ENCODE measurements at regions not wholly inside any gene's neighbourhood (a gene's known extent, or its start where the extent isn't known, plus 50 kb on each side); places are given as distances from the start of the nearest gene placed in this dataset.

DNA sequence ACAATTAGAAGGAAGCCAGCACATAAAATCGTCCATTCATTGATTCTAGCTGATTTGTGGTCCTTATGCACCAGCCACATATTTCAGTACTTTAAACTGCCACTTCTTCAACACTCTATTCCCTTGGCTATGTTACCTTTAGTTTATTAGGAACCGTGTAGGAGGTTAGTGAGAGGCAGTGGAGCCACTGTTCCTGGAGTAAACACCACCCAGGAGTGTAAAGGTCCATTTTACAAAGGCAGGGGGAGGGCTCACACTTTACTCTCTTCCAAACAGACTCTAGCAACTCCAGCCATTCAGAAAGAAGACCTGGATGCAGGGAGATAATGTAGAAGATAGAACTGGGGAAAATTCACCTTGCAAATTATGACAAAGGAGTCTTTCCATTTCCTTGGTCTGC, 170.2 kb upstream of the RPS23 start:
- H3K4me1 ChIP-seq: peaks cover 0 to 27% (median 17%) of the 10 kb centered on the region in 4 donors
- TF ChIP-seq EP300 (IDR thresholded peaks at IDR 0.05) (no peak), POLR2AphosphoS5 (IDR thresholded peaks at IDR 0.05) (no peak), POLR2A (IDR thresholded peaks at IDR 0.05; ENCODE audit: low read depth) (no peak)
- TF ChIP-seq, protein P1, sequence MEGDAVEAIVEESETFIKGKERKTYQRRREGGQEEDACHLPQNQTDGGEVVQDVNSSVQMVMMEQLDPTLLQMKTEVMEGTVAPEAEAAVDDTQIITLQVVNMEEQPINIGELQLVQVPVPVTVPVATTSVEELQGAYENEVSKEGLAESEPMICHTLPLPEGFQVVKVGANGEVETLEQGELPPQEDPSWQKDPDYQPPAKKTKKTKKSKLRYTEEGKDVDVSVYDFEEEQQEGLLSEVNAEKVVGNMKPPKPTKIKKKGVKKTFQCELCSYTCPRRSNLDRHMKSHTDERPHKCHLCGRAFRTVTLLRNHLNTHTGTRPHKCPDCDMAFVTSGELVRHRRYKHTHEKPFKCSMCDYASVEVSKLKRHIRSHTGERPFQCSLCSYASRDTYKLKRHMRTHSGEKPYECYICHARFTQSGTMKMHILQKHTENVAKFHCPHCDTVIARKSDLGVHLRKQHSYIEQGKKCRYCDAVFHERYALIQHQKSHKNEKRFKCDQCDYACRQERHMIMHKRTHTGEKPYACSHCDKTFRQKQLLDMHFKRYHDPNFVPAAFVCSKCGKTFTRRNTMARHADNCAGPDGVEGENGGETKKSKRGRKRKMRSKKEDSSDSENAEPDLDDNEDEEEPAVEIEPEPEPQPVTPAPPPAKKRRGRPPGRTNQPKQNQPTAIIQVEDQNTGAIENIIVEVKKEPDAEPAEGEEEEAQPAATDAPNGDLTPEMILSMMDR (IDR thresholded peaks at IDR 0.05): no peak
- no peak overlapping the region for H3K4me3 ChIP-seq
- H3K27ac ChIP-seq (replicated peaks in 1 of 4): no peak overlapping the region
- no peak for DNase-seq (ENCODE audit: extremely low spot score)
- 70% methylated on average over 2 of the region's 2 CpGs for WGBS
- intact Hi-C loops (cut with DNase I): no loop called here
- H3K9me3 ChIP-seq: peaks cover 0 to 6% (median 0%) of the 10 kb centered on the region in 4 donors
- no peaks in the 10 kb centered on the region for H3K27me3 ChIP-seq
- H3K36me3 ChIP-seq: no peaks in the 10 kb centered on the region

DNA sequence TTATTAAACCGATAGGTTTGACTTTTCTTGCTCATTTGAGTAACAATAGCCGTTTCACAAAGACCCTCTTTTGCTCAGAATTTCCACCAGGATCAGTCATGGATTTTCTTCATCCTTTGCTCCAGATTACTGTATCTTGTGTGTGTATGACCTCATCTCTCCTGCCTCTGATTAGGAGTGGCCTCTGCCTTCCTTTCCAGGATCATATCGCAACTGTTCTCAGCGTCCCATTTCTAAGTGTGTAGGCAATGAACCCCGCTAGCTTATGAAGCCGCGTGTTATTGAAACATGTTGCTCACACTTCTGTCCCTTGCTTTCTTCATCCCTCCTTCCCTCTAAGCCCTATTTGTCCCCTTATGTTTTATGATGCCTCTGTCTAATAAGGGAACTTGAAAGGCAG, 169.8 kb upstream of the RPS23 start:
- TF ChIP-seq POLR2A (IDR thresholded peaks at IDR 0.05; ENCODE audit: low read depth): no peak
- TF ChIP-seq EP300 (IDR thresholded peaks at IDR 0.05): no peak
- TF ChIP-seq POLR2AphosphoS5 (IDR thresholded peaks at IDR 0.05): no peak
- TF ChIP-seq, protein P1 (IDR thresholded peaks at IDR 0.05): no peak
- H3K4me3 ChIP-seq: no peak overlapping the region
- H3K27me3 ChIP-seq: no peaks in the 10 kb centered on the region
- intact Hi-C loops (cut with DNase I): no loop called here
- WGBS: 93% methylated on average over 7 of the region's 7 CpGs
- no peak for DNase-seq (ENCODE audit: extremely low spot score)
- peaks cover 0 to 27% (median 17%) of the 10 kb centered on the region in 4 donors for H3K4me1 ChIP-seq
- no peak overlapping the region for H3K27ac ChIP-seq (replicated peaks in 1 of 4)
- peaks cover 0 to 6% (median 0%) of the 10 kb centered on the region in 4 donors for H3K9me3 ChIP-seq
- H3K36me3 ChIP-seq: no peaks in the 10 kb centered on the region

DNA sequence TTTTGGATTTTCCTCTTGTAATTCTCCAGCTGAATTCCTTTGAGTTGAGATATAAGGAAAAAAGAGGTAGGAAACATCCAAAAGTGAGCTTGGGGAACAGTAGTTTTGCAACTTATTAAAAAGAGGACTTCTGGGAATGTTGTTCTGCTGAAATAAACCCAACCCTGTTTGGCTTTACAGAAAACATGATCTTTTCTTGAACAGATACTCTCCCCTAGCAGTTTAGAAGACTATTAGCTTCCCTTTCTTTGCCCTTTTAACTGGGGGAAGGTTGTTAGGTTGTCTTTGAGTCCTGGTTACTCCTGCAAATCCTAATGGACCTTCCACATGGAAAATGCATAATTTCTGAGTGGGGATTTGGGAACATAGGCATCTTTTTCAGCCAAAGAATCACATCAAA, 168.7 kb upstream of the RPS23 start:
- H3K9me3 ChIP-seq: peaks cover 0 to 6% (median 0%) of the 10 kb centered on the region in 4 donors
- intact Hi-C loops (cut with DNase I): no loop called here
- H3K36me3 ChIP-seq: no peaks in the 10 kb centered on the region
- H3K27me3 ChIP-seq: no peaks in the 10 kb centered on the region
- peaks cover 0 to 27% (median 17%) of the 10 kb centered on the region in 4 donors for H3K4me1 ChIP-seq
- H3K4me3 ChIP-seq: no peak overlapping the region
- DNase-seq (ENCODE audit: extremely low spot score): no peak
- TF ChIP-seq POLR2AphosphoS5 (IDR thresholded peaks at IDR 0.05): no peak
- TF ChIP-seq, protein P1 (IDR thresholded peaks at IDR 0.05): no peak
- TF ChIP-seq EP300 (IDR thresholded peaks at IDR 0.05): no peak
- TF ChIP-seq POLR2A (IDR thresholded peaks at IDR 0.05; ENCODE audit: low read depth): no peak
- no peak overlapping the region for H3K27ac ChIP-seq (replicated peaks in 1 of 4)

DNA sequence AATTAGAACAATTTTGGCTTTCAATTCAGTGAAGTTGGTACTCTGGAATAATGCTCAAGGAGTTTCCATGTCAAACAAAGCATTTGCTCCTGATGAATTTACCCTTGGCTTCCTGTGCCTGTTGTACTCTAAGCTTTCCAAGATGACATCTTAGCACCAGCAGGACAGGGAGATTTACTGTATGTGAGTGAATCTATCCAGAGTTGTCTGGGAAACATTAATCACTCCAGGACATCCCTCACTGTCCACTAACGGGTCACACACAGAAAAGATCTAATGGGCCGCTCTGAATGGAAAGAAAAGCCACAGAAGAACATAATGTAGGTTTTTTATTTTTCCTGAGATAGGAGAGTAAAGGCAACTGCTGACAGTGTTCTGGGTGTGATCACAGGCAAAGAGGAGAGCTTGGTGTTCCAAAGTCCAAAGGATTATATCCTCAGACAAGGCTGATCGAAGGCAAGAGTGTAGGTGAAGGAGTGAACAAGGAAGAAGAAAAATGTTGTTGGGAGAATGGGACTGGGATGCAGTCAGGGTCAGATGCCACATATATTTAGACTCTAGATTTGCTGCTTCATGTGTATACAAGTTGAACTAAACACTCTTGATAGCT, 167.7 kb upstream of the RPS23 start:
- H3K4me3 ChIP-seq: no peak overlapping the region
- peak overlapping the region in 1 of 4 donors; percentile 7 for H3K27ac ChIP-seq (replicated peaks in 1 of 4)
- DNase-seq (ENCODE audit: extremely low spot score): no peak
- intact Hi-C loops (cut with DNase I): no loop called here
- no peaks in the 10 kb centered on the region for H3K36me3 ChIP-seq
- no peak for TF ChIP-seq POLR2A (IDR thresholded peaks at IDR 0.05; ENCODE audit: low read depth)
- TF ChIP-seq, protein P1 (IDR thresholded peaks at IDR 0.05): no peak
- TF ChIP-seq EP300 (IDR thresholded peaks at IDR 0.05): no peak
- TF ChIP-seq POLR2AphosphoS5 (IDR thresholded peaks at IDR 0.05): no peak
- peaks cover 0 to 27% (median 17%) of the 10 kb centered on the region in 4 donors for H3K4me1 ChIP-seq
- H3K27me3 ChIP-seq: no peaks in the 10 kb centered on the region
- H3K9me3 ChIP-seq: no peaks in the 10 kb centered on the region
- 55% methylated on average over 3 of the region's 3 CpGs for WGBS
